ENCODE measurements at regions not wholly inside any gene's neighbourhood (a gene's known extent, or its start where the extent isn't known, plus 50 kb on each side); places are given as distances from the start of the nearest gene placed in this dataset.

DNA sequence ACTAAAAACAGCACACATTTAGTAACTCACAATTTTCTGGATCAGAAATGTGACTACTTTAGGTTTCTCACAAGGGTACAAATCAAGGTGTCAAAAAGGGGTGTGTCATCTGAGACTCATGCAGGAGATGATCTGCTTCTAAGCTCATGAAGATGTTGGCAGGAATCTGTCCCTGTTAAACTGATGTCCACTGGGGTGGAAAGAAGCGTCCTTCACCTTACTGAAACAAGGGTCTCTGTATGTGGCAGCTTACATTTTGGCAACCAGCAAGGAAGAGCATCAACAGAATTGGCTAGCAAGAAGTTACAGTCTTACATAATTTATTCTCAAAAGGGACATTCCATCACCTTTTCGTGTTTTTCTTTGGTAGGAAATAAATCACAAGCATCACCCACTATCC lies 1223.8 kb downstream of the AMY1C start:
- TF ChIP-seq, protein P1, sequence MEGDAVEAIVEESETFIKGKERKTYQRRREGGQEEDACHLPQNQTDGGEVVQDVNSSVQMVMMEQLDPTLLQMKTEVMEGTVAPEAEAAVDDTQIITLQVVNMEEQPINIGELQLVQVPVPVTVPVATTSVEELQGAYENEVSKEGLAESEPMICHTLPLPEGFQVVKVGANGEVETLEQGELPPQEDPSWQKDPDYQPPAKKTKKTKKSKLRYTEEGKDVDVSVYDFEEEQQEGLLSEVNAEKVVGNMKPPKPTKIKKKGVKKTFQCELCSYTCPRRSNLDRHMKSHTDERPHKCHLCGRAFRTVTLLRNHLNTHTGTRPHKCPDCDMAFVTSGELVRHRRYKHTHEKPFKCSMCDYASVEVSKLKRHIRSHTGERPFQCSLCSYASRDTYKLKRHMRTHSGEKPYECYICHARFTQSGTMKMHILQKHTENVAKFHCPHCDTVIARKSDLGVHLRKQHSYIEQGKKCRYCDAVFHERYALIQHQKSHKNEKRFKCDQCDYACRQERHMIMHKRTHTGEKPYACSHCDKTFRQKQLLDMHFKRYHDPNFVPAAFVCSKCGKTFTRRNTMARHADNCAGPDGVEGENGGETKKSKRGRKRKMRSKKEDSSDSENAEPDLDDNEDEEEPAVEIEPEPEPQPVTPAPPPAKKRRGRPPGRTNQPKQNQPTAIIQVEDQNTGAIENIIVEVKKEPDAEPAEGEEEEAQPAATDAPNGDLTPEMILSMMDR (IDR thresholded peaks at IDR 0.05), result no peak
- no peak for TF ChIP-seq ZFX (IDR thresholded peaks at IDR 0.05; ENCODE audit: borderline replicate concordance)
